GM03348 (cell line): ENCODE measurements at regions not wholly inside any gene's neighbourhood (a gene's known extent, or its start where the extent isn't known, plus 50 kb on each side); places are given as distances from the start of the nearest gene placed in this dataset.
"Not testable (repeated sequence)": the region's sequence is repeated elsewhere in the genome, so short reads cannot be mapped to it uniquely, and the experiment has no call there.

ENCODE experiments used
- DNase-seq: peaks from one replicate; pipeline ENCODE4 v3.0.0; 2012; ENCODE audit warnings: low spot score

- no peak for DNase-seq
These were observed 637.1 kb upstream of the CCNG1 start for GRCh38 chr5:162800301-162800700.

DNA sequence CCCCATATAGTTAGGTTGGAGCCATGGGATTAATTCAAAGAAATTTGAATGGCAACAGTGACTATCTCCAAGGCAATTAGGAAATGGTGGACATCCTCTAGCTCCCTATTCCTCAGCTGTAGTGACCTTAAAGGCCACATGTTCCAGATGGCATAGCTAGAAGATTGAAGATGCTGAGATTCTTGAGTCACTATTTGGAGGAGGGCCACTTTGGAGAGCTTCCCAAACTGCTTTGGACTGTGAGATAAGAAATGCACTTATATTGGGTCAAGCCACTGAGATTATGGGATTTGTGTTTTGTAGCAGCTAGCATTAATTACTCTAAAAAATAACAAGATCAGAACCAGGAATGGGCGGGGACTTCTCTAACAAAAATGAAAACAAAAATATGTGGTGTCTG, 636.2 kb upstream of the CCNG1 start:
- no peak for DNase-seq

- no peak for DNase-seq
These were observed 631.2 kb upstream of the CCNG1 start for GRCh38 chr5:162806195-162806594.

DNA sequence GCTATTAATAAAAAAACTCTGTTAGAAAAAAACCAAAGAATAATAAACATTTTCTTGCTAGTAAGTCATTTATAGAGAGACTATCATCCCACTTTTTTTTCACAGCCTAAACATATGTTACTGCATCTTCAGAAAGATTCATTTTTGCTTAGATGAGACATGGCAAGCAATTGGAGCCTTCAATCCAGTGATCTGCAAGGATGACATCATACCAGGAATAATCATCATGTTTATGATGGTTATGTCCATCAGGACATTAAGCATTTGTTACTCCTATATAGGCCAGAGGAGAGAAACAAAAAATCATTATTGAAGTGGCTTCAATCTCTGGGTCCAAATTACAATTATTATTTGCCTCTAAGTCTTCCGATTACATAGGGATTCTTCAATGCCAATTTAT, 626.3 kb upstream of the CCNG1 start:
- DNase-seq = no peak

DNA sequence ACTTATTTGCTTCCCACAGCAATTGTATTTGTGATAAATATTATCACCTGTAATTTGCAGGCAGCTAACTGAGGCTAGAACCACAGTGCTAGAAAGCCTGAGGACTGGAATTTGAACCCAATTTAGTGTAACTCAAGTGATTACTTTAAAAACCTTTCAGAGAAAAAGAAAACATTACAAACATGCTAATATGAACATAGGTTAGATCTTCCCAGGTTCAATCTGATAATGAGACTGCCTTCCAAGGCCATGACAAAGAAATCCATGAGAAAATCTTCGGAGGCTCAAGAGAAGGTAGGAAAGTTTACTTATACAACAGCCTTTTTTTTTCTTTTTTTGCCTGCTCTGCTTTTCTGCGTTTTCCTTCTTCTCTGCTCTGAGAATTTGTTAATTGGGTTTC, 620.6 kb upstream of the CCNG1 start:
- no peak for DNase-seq

DNA sequence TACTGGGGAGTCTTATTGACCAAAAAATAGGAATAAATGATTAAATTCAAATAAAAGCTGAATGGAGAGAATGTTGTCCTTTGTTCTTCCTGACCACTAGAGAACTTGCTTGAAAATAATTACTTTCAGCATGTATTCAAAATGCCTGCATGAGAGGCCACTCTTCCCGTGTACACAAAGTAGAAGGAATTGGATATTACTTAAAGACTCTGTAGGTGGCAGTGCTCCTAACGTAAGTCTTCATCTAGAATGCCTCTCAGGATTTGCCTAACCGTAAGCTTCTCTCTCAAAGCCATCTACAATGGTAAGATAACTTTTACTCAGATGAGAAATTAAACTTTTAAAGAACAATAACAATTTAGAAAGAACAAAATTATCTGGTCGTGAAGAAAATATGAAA, 620.0 kb upstream of the CCNG1 start:
- DNase-seq = no peak

DNA sequence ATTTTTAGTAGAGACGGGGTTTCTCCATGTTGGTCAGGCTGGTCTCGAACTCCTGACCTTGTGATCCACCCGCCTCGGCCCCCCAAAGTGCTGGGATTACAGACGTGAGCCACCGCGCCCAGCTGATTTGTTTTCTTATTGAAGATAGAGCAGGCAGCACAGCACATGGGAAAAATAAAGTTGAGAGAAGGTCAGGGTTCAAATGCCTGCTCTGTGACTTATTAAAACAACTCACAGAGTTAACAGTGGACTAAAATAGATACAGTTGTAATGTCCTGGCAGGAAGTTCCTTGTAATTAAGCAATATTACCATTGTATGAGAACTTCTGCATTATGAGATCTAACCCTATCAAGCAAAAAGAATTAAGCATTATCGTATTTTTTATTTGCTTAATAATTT, 615.7 kb upstream of the CCNG1 start:
- DNase-seq = not testable (repeated sequence)

- no peak for DNase-seq
These were observed 613.0 kb upstream of the CCNG1 start for GRCh38 chr5:162824360-162824759.

DNA sequence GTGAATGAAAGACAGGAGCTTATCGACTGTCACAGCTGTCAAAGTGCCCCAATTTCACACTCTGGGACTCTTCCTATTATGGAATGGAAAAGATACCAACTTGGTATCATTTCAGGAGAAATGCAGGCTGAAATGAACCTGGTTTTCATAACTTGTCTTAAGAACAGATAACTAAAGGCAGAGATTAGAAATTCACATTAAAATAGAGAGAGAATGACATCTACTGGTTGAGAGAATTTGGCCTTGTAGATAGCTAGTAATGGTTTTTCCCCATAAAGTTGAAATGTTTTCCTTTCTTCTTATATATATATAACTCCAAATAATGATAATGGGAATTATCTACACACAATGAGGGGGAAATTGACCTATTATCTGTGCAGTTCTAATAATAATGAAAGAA, 600.2 kb upstream of the CCNG1 start:
- no peak for DNase-seq

- DNase-seq = no peak
These were observed 594.7 kb upstream of the CCNG1 start for GRCh38 chr5:162842727-162843126.

DNA sequence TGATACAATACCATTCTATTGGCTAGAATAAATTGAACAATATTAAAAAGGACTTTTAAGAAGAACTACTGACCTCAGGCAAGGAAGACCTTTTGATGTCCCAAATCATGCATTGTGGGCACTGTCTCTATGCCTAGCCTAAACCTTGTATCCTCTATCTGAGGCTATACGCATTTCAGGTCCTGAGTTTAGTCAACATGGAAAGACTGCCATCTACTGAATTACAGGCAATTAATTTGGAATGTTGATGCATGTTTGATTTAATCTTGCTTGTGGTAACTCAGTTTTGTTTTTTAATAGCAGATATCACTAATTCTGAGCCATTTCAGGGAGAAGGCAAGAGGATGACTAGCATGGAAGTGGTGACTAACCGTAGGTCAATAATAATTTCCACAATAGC, 585.3 kb upstream of the CCNG1 start:
- no peak for DNase-seq

DNA sequence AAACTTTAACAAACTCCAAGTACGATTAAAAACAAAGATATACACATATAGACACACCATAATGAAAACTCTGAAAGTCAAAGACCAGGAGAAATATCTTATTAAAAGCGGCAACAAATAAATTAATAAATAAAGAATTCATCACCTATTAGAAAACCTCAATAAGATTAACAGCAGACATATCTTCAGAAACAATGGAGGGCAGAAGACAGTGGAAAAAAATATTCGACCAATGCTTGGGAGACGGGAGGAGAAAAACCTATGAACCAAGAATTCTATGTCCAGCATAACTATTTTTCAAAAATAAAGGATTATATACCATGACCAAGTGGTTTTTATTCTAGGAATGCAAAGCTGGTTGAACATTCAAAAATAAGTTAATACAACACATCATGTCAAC, 578.6 kb upstream of the CCNG1 start:
- DNase-seq = no peak

GRCh38 chr5:162870966-162871365, 566.4 kb upstream of the CCNG1 start:
- DNase-seq = no peak

- no peak for DNase-seq
These were observed 554.8 kb upstream of the CCNG1 start for GRCh38 chr5:162882629-162883028.

GRCh38 chr5:162886717-162887116, 550.7 kb upstream of the CCNG1 start:
- no peak for DNase-seq

- no peak for DNase-seq
These were observed 549.1 kb upstream of the CCNG1 start for GRCh38 chr5:162888268-162888667.

DNA sequence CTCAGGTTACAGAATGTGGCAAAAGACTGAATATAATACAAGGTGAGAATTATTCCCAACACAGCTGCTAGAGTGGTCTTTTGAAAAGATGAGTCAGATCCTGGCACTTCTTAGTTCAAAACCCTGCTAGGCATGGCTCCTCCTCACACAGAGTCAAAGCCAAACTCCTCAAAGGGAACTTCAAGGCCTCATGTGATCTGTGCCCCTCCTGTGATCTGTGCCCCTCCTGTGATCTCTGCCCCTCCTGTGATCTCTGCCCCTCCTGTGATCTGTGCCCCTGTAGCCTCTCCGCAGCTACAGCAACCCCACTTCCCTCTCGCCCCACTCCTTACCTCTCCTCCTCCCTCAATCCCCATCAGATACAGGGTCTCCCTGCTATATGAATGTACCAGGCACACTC, 525.5 kb upstream of the CCNG1 start:
- no peak for DNase-seq

- no peak for DNase-seq
These were observed 521.0 kb upstream of the CCNG1 start for GRCh38 chr5:162916368-162916767.

- DNase-seq = no peak
These were observed 508.3 kb upstream of the CCNG1 start for GRCh38 chr5:162929104-162929503.

- DNase-seq = no peak
These were observed 505.9 kb upstream of the CCNG1 start for GRCh38 chr5:162931501-162931900.

GRCh38 chr5:162939991-162940390, 497.4 kb upstream of the CCNG1 start:
- no peak for DNase-seq

DNA sequence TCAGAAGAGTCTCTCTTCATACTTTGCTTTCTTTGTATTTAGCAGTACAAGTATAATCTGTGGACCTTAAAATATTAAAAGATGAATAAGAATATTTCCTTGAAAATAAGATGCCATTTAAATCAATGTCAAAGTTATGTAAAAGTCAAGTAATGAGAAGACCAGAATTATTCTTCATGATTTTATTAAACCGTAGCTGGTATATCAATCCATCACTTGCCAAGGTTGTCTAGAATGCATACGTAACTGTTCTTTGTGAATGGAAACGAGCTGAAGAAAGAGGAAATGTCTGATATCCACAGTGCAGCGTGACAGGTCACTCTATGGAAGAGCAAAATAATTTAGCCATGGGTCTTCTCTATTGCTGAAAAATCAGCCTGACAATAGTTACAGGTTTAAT, 488.7 kb upstream of the CCNG1 start:
- no peak for DNase-seq

GRCh38 chr5:162956570-162956969, 480.8 kb upstream of the CCNG1 start:
- DNase-seq = no peak

- DNase-seq = not testable (repeated sequence)
These were observed 473.3 kb upstream of the CCNG1 start for GRCh38 chr5:162964144-162964543.

GRCh38 chr5:162990063-162990462, 447.3 kb upstream of the CCNG1 start:
- DNase-seq = no peak
